Mesothelial cell of epicardium (in vitro differentiated cells): ENCODE measurements at regions not wholly inside any gene's neighbourhood (a gene's known extent, or its start where the extent isn't known, plus 50 kb on each side); places are given as distances from the start of the nearest gene placed in this dataset.

Source experiments
- DNase-seq, 2 experiments: peaks; one replicate each; pipeline ENCODE4 v3.0.0; 2021; ENCODE audit warnings: low spot score in 2 of 2; ENCODE audit not compliant: unreplicated experiment in 2 of 2
- H3K27ac Mint-ChIP-seq: 2 replicates; pipeline ENCODE4 v1.8.0; 2021; ENCODE audit warnings: mixed read lengths
- H3K27me3 Mint-ChIP-seq: 2 replicates; pipeline ENCODE4 v1.8.0; 2021; ENCODE audit warnings: low read depth, mixed read lengths
- H3K36me3 Mint-ChIP-seq: 2 replicates; pipeline ENCODE4 v1.8.0; 2021; ENCODE audit warnings: mixed read lengths
- H3K4me1 Mint-ChIP-seq: 2 replicates; pipeline ENCODE4 v1.8.0; 2021; ENCODE audit warnings: mixed read lengths
- H3K4me3 Mint-ChIP-seq: 2 replicates; pipeline ENCODE4 v1.8.0; 2021; ENCODE audit warnings: mild to moderate bottlenecking, moderate library complexity, mixed read lengths
- H3K9me3 Mint-ChIP-seq: 2 replicates; pipeline ENCODE4 v1.8.0; 2021; ENCODE audit warnings: mixed read lengths
- CTCF ChIP-seq: fragments of 200-600 bp; sonication (generic); IDR thresholded peaks from one replicate; pipeline ENCODE4 v1.5.0; 2021; ENCODE audit warnings: antibody characterized with exemption; ENCODE audit not compliant: unreplicated experiment

DNA sequence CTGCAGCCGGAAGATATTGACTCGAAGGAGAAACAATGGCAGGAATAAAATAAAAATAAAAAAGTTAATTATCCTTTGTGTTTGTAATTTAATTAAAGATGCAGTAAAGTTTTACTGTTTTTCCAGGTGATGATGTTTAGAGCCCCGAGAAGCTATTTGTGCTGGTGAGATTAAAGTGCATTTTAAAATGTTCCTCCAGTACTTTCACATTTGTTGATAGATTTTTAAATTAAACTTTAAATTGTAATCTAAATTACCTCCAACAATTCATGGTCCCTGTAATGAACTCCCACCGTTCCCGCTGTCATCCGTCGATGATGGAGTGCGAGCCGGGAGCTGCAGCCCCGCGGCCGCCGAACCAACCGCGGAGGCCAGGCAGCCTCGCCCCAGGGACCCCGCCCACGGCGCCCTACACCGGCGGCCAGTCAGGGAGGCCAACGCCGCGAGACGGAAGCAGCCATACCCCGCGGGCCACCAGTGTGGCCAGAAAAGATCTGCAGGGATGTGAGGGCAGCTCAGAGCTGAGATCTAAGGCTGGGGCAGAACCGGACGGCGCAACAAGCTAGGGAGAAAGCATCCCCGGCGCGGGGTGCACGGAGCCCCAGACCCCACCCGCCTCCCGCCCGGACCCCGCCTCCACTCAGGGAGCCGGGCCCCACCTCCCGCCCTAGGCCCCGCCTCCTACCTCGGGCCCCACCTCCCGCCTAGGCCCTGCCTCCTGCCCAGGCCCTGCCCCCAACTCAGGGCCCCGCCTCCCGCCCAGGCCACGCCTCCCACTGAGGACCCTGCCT is 104.0 kb downstream of the FAM53A start:
- peaks cover 41% of the 10 kb centered on the region for H3K27me3 Mint-ChIP-seq
- no peak for TF ChIP-seq CTCF
- no peaks in the 10 kb centered on the region for H3K36me3 Mint-ChIP-seq
- peak; percentile 59 to 84 for DNase-seq
- H3K9me3 Mint-ChIP-seq, result peaks cover 4% of the 10 kb centered on the region
- no peak overlapping the region for H3K27ac Mint-ChIP-seq
- H3K4me3 Mint-ChIP-seq, result peak overlapping the region; percentile 56
- H3K4me1 Mint-ChIP-seq, result peaks cover 7% of the 10 kb centered on the region

GRCh38 chr4:1579001-1579900 is 104.9 kb downstream of the FAM53A start:
- peak; percentile 77 for TF ChIP-seq CTCF
- peak; percentile 50 to 69 for DNase-seq
- H3K4me3 Mint-ChIP-seq, result peak overlapping the region; percentile 56
- peaks cover 7% of the 10 kb centered on the region for H3K4me1 Mint-ChIP-seq
- H3K27ac Mint-ChIP-seq, result no peak overlapping the region
- peaks cover 4% of the 10 kb centered on the region for H3K9me3 Mint-ChIP-seq
- H3K36me3 Mint-ChIP-seq, result no peaks in the 10 kb centered on the region
- peaks cover 43% of the 10 kb centered on the region for H3K27me3 Mint-ChIP-seq

GRCh38 chr4:1578251-1578773 is 105.8 kb downstream of the FAM53A start:
- Mint-ChIP-seq H3K4me1 (peaks cover 7% of the 10 kb centered on the region), H3K27ac (no peak overlapping the region), H3K9me3 (no peaks in the 10 kb centered on the region), H3K27me3 (peaks cover 42% of the 10 kb centered on the region), H3K4me3 (peak overlapping the region; percentile 61), H3K36me3 (no peaks in the 10 kb centered on the region)
- DNase-seq, result no peak
- TF ChIP-seq CTCF, result no peak

DNA sequence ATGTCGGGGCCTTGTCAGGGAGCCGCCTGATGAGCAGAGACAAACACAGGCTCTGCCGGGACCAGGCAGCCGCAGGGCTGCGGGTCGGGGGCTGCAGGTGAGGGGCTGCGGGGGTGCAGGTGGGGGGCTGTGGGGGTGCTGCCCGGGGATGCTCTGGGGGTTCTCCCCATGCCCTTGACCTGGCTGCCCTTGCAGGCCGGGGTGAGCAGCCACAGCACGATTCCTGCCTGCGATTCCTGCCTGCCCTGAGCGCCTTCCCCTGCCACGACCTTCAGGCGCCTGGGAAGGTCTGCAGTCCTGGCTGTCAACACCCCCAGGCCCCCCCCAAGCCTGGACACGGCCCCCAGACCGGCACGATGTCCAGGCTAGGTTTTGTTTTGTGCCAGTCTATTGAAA is 106.3 kb downstream of the FAM53A start:
- H3K4me3 Mint-ChIP-seq, result no peak overlapping the region
- TF ChIP-seq CTCF, result no peak
- H3K27me3 Mint-ChIP-seq, result peaks cover 46% of the 10 kb centered on the region

GRCh38 chr4:1576961-1577821 is 106.9 kb downstream of the FAM53A start:
- peaks cover 10% of the 10 kb centered on the region for H3K4me1 Mint-ChIP-seq
- DNase-seq, result no peak
- no peak overlapping the region for H3K4me3 Mint-ChIP-seq
- no peak for TF ChIP-seq CTCF
- no peak overlapping the region for H3K27ac Mint-ChIP-seq
- no peaks in the 10 kb centered on the region for H3K36me3 Mint-ChIP-seq
- H3K9me3 Mint-ChIP-seq, result no peaks in the 10 kb centered on the region
- peaks cover 48% of the 10 kb centered on the region for H3K27me3 Mint-ChIP-seq

More for the DNA sequence above, 106.3 kb downstream of the FAM53A start:
- DNase-seq, result no peak
- no peaks in the 10 kb centered on the region for H3K36me3 Mint-ChIP-seq
- H3K4me1 Mint-ChIP-seq, result peaks cover 9% of the 10 kb centered on the region
- H3K9me3 Mint-ChIP-seq, result no peaks in the 10 kb centered on the region
- H3K27ac Mint-ChIP-seq, result no peak overlapping the region
